ENCODE measurements at regions not wholly inside any gene's neighbourhood (a gene's known extent, or its start where the extent isn't known, plus 50 kb on each side); places are given as distances from the start of the nearest gene placed in this dataset.
A peak's percentile ranks its signal among the peaks of the same experiment; 100 is the strongest.
"Not testable (repeated sequence)": the region's sequence is repeated elsewhere in the genome, so short reads cannot be mapped to it uniquely, and the experiment has no call there.

GRCh38 chr6:5836597-5836996 is 170.1 kb downstream of the NRN1 start:
- H3K9ac ChIP-seq (ENCODE audit: insufficient read depth in 1 of 2, low read depth in 2 of 2, low read length in 2 of 2); in situ Hi-C loops (cut with MboI); H3K9me3 ChIP-seq (replicated peaks; ENCODE audit: control insufficient read depth, insufficient read depth, low read depth, low read length); ATAC-seq; FAIRE-seq; BruUV-seq (replicated peaks); H3K79me2 ChIP-seq (ENCODE audit: control insufficient read depth, insufficient read depth, low read length); H3K4me2 ChIP-seq (ENCODE audit: insufficient read depth, low read length); CTCF ChIA-PET (ENCODE audit: low intra/inter-chr PET ratio); H4K20me1 ChIP-seq (replicated peaks; ENCODE audit: control insufficient read depth, insufficient read depth, low read length); H3K4me3 ChIP-seq; H3K36me3 ChIP-seq (ENCODE audit: control insufficient read depth, insufficient read depth, low read length); H3K9me1 ChIP-seq (ENCODE audit: control insufficient read depth, insufficient read depth, low read length); H2AFZ ChIP-seq (ENCODE audit: low read depth, low read length); H3K27ac ChIP-seq (ENCODE audit: extremely low read depth, low read depth, low read length); POLR2A ChIA-PET; H3K4me1 ChIP-seq (replicated peaks in 1 of 2; ENCODE audit: control insufficient read depth in 2 of 2, insufficient read depth in 2 of 2, low read length in 2 of 2); intact Hi-C loops (cut with micrococcal nuclease); DNase-seq (ENCODE audit: extremely low read depth in 1 of 4, low spot score in 3 of 4): not testable (repeated sequence)
- 0% methylated on average over 1 of the region's 5 CpGs for WGBS (ENCODE audit: insufficient coverage, low coverage, missing lambda C conversion rate)
- peaks cover 6 to 38% of the 10 kb centered on the region in 2 experiments; a peak in 3 of 5 replicates for H3K27me3 ChIP-seq (ENCODE audit: control insufficient read depth in 2 of 2, insufficient read depth in 2 of 2, low read length in 2 of 2)
- TF ChIP-seq RBM25 (IDR thresholded peaks at IDR 0.05; ENCODE audit: low read depth, low read length, severe bottlenecking) (peak; percentile 66), PCBP1 (IDR thresholded peaks at IDR 0.05; ENCODE audit: low read depth, low read length, poor library complexity, severe bottlenecking) (peak; percentile 48)

GRCh38 chr6:5833120-5833519 is 173.6 kb downstream of the NRN1 start:
- no peaks in the 10 kb centered on the region for H3K36me3 ChIP-seq (ENCODE audit: control insufficient read depth, insufficient read depth, low read length)
- no peak for ATAC-seq
- H3K27me3 ChIP-seq (ENCODE audit: control insufficient read depth in 2 of 2, insufficient read depth in 2 of 2, low read length in 2 of 2) = peaks cover 19 to 31% of the 10 kb centered on the region in 2 experiments; a peak in 3 of 5 replicates
- H2AFZ ChIP-seq (ENCODE audit: low read depth, low read length) = no peak overlapping the region
- DNase-seq (ENCODE audit: extremely low read depth in 1 of 4, low spot score in 3 of 4) = no peak
- no peaks in the 10 kb centered on the region for H3K79me2 ChIP-seq (ENCODE audit: control insufficient read depth, insufficient read depth, low read length)
- ChIA-PET CTCF (ENCODE audit: low intra/inter-chr PET ratio) (no interaction called here), POLR2A (interaction anchor here (0.6 kb wide), 1 partner anchor 10 kb away, joined by 3 read pairs; no protein-coding TSS in a partner anchor)
- H3K27ac ChIP-seq (ENCODE audit: extremely low read depth, low read depth, low read length) = no peak overlapping the region
- H3K4me3 ChIP-seq = no peak overlapping the region
- no peak for FAIRE-seq
- in situ Hi-C loops (cut with MboI) = no loop called here
- H3K4me1 ChIP-seq (replicated peaks in 1 of 2; ENCODE audit: control insufficient read depth in 2 of 2, insufficient read depth in 2 of 2, low read length in 2 of 2) = no peaks in the 10 kb centered on the region
- H3K4me2 ChIP-seq (ENCODE audit: insufficient read depth, low read length) = no peak overlapping the region
- no peaks in the 10 kb centered on the region for H3K9me1 ChIP-seq (ENCODE audit: control insufficient read depth, insufficient read depth, low read length)
- H3K9me3 ChIP-seq (replicated peaks; ENCODE audit: control insufficient read depth, insufficient read depth, low read depth, low read length) = no peaks in the 10 kb centered on the region
- no peaks in the 10 kb centered on the region for H4K20me1 ChIP-seq (replicated peaks; ENCODE audit: control insufficient read depth, insufficient read depth, low read length)
- intact Hi-C loops (cut with micrococcal nuclease) = no loop called here
- no peak overlapping the region for H3K9ac ChIP-seq (ENCODE audit: insufficient read depth in 1 of 2, low read depth in 2 of 2, low read length in 2 of 2)
- no TSS peak for BruUV-seq (replicated peaks)
- 2% methylated on average over 3 of the region's 3 CpGs for WGBS (ENCODE audit: insufficient coverage, low coverage, missing lambda C conversion rate)
- TF ChIP-seq ZSCAN29 (IDR thresholded peaks at IDR 0.05) (no peak), ETS2 (tag; IDR thresholded peaks at IDR 0.05; ENCODE audit: borderline replicate concordance, poor library complexity, severe bottlenecking) (no peak), ILF3 (IDR thresholded peaks at IDR 0.05; ENCODE audit: borderline replicate concordance) (no peak), RBM14 (IDR thresholded peaks at IDR 0.05; ENCODE audit: borderline replicate concordance, insufficient read depth, low read depth, low read length) (no peak), ZNF609 (CRISPR knock-in tag; IDR thresholded peaks at IDR 0.05; ENCODE audit: borderline replicate concordance) (no peak), USF2 (CRISPR knock-in tag; IDR thresholded peaks at IDR 0.05) (no peak), SUPT5H (IDR thresholded peaks at IDR 0.05) (no peak), NFIX (CRISPR knock-in tag; IDR thresholded peaks at IDR 0.05; ENCODE audit: low read depth) (no peak)

All from K562 (cell line).